ENCODE measurements at regions not wholly inside any gene's neighbourhood (a gene's known extent, or its start where the extent isn't known, plus 50 kb on each side); places are given as distances from the start of the nearest gene placed in this dataset.
A peak's percentile ranks its signal among the peaks of the same experiment; 100 is the strongest.

DNA sequence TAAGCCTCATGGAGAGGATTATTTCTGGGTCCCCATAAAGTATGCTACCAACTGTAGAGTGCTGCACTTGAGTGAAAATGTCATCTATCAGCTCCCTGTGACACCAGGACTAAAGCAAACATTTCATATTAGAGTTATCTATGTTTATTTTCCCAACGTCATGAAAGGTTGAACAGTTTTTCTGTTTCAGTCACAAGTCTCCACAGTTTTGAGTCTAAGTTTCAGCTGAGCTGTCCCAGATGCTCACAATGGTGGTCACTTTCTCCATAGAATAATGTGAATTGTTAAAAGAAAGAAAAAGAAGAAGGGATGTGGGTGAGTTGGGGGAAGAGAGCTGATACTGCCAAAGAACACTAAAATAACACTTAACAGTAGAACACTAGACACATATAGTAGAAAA is 126.3 kb upstream of the C9orf72 start:
- H3K36me3 ChIP-seq = no peaks in the 10 kb centered on the region
- H3K4me3 ChIP-seq = no peak overlapping the region
- no peaks in the 10 kb centered on the region for H3K27me3 ChIP-seq
- intact Hi-C loops (cut with DNase I) = no loop called here
- no peaks in the 10 kb centered on the region for H3K9me3 ChIP-seq
- no peak overlapping the region for H3K27ac ChIP-seq
- DNase-seq = no peak
- no peak for ATAC-seq
- TF ChIP-seq, protein P1, sequence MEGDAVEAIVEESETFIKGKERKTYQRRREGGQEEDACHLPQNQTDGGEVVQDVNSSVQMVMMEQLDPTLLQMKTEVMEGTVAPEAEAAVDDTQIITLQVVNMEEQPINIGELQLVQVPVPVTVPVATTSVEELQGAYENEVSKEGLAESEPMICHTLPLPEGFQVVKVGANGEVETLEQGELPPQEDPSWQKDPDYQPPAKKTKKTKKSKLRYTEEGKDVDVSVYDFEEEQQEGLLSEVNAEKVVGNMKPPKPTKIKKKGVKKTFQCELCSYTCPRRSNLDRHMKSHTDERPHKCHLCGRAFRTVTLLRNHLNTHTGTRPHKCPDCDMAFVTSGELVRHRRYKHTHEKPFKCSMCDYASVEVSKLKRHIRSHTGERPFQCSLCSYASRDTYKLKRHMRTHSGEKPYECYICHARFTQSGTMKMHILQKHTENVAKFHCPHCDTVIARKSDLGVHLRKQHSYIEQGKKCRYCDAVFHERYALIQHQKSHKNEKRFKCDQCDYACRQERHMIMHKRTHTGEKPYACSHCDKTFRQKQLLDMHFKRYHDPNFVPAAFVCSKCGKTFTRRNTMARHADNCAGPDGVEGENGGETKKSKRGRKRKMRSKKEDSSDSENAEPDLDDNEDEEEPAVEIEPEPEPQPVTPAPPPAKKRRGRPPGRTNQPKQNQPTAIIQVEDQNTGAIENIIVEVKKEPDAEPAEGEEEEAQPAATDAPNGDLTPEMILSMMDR (IDR thresholded peaks at IDR 0.05) = no peak
- no peaks in the 10 kb centered on the region for H3K4me1 ChIP-seq

DNA sequence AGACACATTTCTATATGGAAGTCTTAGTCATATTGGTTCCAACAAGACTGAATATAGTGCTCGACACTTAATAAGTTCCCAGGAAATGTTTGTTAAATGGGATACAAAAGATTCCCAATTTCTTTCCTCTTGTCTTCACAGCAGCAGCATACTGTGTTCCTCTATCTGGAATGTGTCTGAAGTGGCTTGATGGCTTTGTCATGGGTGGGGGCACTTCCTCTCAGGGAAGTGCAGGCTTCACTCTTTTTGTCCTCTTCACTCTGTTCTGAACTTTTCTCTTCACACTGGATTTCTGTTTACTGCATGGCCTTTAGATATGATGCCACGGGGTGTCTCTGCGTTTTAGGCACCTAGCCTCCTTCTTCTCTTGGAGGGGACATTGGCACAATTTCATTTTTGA is 127.7 kb upstream of the C9orf72 start:
- TF ChIP-seq, protein P1 (IDR thresholded peaks at IDR 0.05) = no peak
- ATAC-seq = peak; percentile 73
- H3K9me3 ChIP-seq = no peaks in the 10 kb centered on the region
- no peaks in the 10 kb centered on the region for H3K27me3 ChIP-seq
- DNase-seq = no peak
- no peaks in the 10 kb centered on the region for H3K36me3 ChIP-seq
- H3K4me1 ChIP-seq = no peaks in the 10 kb centered on the region
- intact Hi-C loops (cut with DNase I) = no loop called here
- no peak overlapping the region for H3K27ac ChIP-seq
- H3K4me3 ChIP-seq = no peak overlapping the region

DNA sequence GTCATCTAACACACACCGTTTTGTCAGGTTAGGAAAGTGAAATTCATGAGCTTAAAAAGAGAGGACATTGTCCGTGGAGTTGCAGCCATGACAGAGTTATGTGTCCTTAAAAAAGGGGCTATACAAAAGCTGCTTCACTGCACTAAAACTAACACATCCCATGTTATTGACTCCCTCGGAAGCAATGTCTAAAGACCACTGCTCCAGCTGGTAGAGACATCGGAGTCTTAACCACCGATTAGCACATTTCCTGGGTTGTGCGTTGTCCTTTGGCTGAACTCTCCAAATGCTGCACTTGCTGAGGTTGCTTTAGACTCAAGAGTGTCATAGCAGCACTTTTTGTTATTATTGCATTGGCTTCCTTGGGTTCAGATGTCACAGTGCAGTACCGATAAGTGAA is 128.3 kb upstream of the C9orf72 start:
- TF ChIP-seq, protein P1 (IDR thresholded peaks at IDR 0.05) = no peak
- ATAC-seq (peak; percentile 87), DNase-seq (no peak)

DNA sequence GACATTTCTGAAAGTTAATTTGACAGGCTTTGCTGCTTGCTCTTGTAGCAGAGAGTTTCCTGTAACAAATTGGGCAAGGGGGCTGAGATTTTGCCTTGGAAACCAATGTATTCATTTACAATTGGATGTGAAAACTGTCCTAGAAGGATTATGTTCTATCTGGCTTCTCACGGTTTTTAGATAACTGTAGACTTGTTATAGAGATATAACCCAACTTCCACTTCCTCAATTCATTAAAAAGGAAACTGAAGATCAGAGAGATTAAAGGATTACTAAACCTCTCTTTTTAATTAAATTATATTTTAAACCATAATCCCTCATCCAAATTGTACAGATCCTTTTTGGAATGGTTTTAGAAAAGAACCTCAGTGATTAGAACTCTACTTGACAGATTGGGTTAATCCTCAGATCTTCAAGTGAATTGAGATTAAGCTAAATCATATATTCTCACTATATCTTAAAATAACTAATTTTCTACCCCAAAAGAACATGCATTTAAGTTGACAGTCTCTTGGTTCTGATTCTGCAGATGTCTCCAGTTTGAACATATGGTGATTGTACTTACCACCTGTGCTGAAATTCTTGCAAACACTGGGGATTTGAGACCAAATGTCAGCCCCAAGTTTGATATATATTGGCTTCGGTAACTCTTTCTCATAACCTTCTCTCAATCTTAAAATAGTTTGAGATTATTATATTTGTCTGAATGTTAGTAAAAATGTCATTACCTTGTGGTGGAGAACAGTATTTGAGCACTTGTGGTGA is 130.1 kb upstream of the C9orf72 start:
- Histone ChIP-seq H3K9me3 (no peaks in the 10 kb centered on the region), H3K27me3 (no peaks in the 10 kb centered on the region), H3K4me3 (no peak overlapping the region), H3K36me3 (no peaks in the 10 kb centered on the region), H3K27ac (no peak overlapping the region), H3K4me1 (no peaks in the 10 kb centered on the region)
- DNase-seq (no peak), ATAC-seq (no peak)
- TF ChIP-seq, protein P1 (IDR thresholded peaks at IDR 0.05) = no peak
- intact Hi-C loops (cut with DNase I) = no loop called here

More for the DNA sequence above, 128.3 kb upstream of the C9orf72 start:
- H3K4me3 ChIP-seq = no peak overlapping the region
- H3K27ac ChIP-seq = no peak overlapping the region
- no peaks in the 10 kb centered on the region for H3K27me3 ChIP-seq
- no peaks in the 10 kb centered on the region for H3K36me3 ChIP-seq
- H3K4me1 ChIP-seq = no peaks in the 10 kb centered on the region
- no peaks in the 10 kb centered on the region for H3K9me3 ChIP-seq
- intact Hi-C loops (cut with DNase I) = no loop called here

DNA sequence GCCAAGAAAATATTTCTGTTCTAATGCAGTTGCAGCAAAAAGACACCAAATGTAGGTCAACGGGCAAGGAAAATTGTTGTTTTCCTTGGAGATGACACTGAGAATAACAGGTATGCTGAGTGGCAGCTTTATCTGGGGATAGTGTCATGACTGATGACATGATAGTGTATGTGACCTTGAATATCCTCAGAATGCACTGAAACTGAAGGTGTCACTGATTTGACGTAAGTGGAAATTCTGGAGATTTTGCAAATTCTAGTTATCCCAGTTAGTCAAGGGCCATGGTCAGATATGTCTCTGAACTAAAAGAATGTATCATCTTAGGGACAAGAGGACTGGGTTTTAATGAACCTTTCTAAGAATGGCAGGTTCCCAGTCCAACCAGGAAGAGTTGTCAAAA is 138.0 kb upstream of the C9orf72 start:
- no peak overlapping the region for H3K27ac ChIP-seq
- no peak for ATAC-seq
- TF ChIP-seq, protein P1 (IDR thresholded peaks at IDR 0.05) = no peak
- DNase-seq = no peak
- H3K4me3 ChIP-seq = no peak overlapping the region
- no peaks in the 10 kb centered on the region for H3K36me3 ChIP-seq
- intact Hi-C loops (cut with DNase I) = no loop called here
- no peaks in the 10 kb centered on the region for H3K9me3 ChIP-seq
- no peaks in the 10 kb centered on the region for H3K27me3 ChIP-seq
- no peaks in the 10 kb centered on the region for H3K4me1 ChIP-seq
